Myocyte (in vitro differentiated cells): ENCODE measurements at regions not wholly inside any gene's neighbourhood (a gene's known extent, or its start where the extent isn't known, plus 50 kb on each side); places are given as distances from the start of the nearest gene placed in this dataset.

Experiments
- DNase-seq: peaks from one replicate; pipeline ENCODE4 v3.0.0-alpha.2; 2012; ENCODE audit warnings: low read depth

DNA sequence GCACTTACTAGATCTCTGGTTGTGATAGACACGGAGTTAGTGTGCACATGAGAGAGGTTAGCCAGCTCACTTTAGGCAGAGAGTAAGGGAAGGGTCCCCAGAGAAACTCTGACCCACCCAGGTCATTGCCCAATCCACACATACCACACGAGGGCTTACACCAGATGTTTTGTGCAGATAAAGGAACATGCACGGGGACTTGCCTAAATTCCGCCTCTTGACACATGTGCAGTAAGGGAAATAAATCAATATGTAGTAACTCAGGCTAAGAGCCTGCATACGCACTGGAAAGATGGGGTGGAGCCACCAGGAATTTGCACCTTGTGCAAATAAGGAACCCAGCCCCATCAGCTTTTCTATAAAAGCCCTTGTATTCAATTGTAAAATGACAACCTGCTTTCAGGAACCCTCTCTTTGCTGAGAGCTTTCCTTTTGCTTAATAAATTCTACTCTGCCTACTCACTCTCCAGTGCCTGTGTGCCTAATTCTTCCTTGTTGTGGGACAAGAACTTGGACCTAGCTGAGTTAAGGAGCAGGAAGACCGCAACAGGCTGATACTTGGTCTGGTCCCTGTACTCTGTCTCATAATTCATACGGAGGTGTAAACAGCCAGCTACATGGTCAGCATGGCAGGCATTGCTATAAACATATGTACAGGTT is 120.2 kb downstream of the EMP1 start:
- no peak for DNase-seq

DNA sequence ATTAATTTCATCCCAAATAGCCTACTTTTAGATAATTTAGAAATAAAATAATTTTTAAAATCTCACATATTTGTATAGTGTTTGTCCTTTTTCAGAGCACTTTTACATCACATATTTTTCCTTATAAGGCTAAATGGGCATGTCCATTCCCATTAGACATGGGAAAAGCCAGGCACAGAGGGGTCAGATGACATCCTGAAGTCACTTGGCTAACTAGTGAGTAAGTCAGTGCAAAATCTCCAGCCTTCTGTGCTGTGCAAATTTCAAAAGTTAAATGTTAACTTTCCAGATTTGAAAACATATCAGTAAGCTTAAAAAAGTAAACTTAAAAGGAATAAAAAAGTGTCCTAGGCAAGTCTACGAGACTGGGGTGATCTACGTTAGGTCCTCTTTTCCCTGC is 117.4 kb downstream of the EMP1 start:
- no peak for DNase-seq

DNA sequence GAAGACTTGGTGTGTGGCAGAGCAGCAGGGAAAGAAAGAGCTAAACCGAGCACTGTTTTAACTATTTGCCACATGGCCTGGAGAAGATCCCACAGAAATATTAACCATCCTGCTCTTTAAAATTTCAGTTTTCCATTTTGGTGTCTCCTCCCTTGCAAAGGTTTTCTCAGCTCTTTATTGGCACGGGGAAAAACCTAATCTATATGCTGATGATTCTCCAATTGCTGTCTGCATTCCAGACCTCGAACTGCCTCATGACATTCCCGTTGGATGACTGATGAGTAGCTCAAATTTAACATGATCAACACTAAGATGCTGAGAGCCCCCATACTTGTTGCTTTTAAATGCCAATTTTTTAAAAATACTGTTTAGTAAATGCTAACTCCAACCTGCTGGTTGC is 115.0 kb downstream of the EMP1 start:
- DNase-seq = no peak

DNA sequence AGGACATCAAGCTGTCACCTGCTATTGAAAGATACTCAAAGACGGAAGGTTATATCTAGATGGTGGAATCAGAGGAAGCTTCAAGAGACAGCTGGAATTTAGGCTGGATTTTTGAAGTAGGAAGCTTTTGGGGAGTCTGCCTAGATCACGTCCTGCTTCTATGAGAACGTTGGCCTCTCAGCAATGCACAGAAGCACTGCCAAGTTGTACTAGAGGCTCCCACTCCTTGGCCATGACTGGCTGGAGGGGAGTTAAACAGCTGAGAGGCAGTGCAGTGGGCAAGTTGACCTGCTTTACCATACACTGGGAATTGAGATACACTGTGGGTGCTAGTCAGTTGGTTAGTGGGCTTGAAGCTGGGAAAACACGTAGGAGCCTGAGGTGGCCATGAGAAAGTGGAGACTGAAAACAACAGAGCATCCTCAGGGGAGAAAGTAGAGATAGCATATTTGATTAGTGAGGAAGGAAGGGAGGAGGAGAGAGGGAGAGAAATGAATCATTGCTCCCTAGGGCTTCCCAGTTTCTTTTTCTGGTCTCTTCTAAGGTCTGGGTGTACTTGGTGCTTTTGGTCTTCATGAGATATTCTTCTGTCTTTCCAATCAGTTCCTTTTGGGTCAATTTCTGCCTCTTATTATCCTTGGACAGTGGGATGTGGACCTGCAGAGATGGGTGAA is 110.8 kb downstream of the EMP1 start:
- DNase-seq = no peak

DNA sequence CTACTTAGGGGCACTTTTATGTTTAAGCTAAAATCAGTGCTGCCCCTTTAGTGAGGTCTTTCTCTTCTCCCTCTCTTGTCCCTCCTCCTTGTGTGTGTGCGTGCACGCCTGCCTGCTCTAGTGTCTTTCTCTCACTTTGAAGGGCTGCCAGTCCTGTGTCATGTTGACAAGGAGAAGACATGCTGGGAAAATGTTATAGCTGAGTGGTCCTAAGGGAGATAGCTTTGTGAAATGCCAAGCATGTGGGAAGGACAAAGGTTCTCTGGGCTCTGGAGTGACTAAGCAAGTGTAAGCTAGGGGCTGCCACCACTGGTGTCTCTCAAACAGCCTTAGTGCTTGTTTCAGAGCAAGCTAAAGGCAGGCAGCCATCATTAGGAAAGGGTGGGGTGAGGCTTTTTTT is 108.4 kb downstream of the EMP1 start:
- DNase-seq = no peak

DNA sequence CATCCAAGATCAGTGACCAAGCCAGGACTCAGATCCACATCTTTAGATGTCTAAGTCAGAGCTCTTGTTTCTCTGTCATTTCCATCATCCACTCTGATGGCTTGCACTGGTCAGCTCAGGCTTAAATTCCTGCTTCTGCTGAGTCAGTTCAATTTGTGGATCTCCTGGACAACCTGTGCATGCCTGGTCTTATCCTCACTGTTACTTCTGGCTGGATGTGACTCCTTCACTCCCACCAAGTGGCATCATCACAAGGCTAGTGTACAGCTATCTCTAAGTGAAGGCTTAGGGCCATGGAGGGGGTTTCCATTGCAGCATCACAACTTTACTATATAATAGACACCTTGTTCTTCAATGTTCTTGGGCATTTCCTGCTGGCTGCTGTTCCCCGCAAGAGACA is 102.9 kb downstream of the EMP1 start:
- DNase-seq = no peak

DNA sequence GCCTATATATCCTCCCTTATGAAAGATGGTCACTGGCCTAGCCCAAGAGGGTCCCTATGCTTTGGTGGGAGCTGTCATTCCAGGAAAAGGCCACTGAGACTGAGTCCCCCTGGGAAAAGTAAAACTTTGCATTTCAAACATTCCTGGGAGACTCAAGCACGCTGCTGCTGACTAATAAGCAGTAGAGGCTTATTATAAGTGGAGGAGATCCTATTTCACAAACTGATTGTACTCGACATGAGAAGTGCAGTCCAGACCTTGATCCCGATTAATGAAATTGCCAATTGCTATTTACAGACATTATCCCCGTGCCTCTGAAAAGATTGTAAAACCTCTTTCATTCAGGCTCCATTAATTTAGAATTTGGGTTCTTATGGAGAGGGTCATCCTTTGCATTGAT is 96.6 kb downstream of the EMP1 start:
- peak; percentile 8 for DNase-seq

DNA sequence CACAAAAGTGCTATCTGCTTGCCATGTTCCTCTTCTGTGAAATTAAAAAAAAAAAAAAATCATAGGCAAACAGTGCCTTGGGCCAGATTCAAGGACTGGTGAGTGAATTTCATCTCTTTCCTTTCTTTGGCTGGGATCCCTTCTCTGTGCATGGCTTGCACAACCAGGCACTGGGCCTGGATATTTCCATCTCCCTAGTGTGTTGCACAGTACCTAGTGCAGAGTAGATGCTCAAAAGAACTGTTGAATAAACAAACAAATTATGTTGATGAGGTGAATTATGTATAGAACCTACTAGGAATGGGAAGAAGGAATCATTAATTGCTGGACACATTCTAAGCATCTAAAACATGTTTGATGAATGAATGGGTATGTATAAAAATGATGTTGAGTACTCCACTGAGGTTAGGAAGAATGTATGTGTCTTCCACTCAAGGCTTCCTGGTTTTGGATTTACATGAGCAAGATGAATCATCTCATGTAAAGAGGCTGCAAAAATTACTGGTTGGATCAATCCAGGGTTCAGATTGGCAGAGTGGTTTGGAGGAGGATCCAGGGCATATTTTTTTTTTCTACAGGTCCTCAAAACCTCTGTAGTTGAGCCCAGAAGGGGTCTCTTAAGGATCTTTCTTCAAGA is 93.2 kb downstream of the EMP1 start:
- no peak for DNase-seq

DNA sequence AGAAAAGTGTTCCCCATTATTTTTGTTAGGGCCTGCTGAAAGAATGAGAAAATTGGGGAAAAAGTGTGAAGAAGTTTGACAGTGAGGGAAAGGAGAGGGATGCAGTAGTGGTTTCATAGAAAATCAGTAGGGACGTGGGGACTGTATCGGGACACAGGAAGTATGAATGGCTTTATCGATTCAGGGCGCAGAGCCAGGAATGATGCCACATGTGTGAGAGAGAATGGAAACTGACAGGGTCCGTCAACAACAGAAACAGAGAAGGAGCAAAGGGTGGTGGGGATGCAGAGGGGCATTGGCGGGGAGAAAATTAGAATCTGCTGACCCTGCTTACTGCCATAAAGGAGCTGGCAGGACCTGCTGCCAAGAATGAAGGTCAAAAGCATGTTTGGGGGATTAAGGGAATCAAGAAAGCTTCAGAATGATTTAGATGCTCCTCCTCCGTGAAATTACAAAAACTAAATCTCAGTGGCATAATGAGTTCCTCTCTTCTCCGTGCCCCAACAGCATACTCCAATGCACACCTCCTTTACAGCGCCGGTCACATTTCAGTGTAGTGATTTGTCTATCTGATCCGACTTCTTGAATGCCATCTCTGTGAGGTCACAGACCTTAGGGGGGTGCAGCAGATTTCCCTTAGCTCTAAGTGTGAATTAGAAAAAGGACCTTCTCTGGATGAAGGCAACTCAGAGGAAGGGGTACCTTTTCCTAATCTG is 92.6 kb downstream of the EMP1 start:
- DNase-seq = no peak

DNA sequence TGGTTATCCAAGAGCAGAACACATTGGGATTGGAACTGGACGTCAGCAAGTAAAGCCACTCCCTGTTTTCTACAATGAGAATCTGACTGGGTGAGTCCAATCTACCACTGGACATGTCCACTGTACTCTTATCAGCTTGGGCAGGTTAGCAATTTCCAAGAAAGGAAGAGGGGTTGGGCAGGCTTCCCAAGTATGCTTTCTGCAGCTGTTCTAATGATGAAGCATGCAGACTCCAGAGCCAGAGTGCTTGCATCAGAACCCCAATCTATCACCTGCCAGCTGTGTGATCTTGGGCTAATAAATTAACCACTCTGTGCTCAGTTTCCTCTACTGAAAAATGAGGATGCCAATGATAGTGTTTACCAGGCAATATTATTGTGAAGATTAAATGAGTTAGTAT is 92.0 kb downstream of the EMP1 start:
- peak; percentile 83 for DNase-seq

DNA sequence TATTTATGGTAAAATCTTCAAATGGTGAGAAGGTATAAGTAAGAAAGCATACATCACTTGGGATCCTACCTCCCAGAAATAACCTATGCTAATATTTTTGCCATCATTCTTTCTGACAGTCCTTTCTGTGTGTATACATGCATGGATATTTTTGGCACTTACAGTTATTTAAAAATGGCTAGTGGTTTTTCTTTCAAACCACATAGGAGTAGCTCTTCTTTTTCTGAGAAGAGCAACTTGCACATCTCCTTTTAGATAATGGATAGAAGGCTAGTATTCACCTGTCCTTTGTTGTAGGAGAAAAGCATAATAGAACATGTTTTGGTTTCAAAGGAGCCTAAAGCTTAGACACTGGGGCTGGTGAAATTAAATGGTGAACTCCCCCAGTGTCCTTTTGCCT is 87.3 kb downstream of the EMP1 start:
- no peak for DNase-seq

DNA sequence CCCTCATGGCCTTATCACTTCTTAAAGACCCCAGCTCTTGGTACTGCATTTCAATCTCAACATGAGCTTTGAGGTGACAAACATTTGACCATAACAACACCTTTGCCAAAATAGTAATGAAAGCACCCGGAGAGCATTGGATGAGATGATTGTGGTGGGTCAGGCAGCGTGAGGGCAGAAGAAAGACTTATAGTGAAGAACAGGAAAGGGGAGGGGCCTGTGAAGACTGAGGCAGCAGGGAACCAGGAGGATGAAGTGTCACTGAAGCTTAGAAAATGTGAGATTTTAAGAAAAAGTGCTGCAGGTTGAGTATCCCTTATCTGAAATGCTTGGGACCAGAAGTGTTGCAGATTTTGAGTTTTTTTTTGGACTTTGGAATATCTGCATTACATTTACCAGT is 86.3 kb downstream of the EMP1 start:
- no peak for DNase-seq

DNA sequence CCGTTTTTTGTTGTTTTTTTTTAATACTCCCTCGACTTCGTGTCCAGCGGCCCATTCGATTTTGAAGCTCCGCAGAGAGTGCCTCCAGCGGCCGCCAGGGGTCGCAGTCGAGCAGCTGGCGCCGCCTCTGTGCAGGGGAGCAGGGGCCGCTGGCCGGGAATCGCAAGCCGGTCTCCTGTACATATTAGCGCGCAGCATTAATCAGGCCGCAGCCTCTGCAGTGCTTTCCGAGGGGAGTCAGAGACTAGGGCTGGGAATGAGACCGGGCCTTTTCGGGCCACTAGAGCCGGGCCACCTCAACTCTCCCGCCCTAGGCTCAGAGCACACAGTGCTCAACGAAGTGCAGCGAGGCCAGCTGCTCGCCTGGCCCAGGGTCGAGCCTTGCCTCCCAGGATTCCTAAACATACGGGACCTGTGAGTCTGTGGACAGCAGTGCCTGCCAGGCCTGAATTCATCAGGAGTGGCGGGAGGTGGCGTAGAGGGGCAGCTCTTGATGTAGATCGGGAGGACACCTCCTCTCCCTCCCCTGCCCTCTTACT is 81.8 kb downstream of the EMP1 start:
- peak; percentile 67 for DNase-seq

DNA sequence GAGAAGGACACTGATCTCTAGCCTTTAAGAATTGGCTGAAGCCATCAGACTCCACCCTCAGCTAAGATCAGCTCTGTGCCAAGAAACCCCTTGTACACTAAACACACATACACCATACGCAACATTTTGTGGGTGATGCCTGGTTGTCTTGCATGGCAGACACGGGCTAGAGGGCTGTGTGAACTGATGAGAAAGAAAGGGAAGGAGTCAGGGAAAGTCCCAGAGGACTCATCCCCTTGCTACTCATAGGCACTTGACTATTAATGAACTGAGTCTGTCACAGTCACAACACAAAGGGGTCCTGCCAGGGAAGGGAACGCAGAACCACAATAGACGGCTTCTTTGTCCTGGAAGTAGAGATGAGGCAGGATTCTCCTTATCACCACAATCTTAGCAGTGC is 80.8 kb downstream of the EMP1 start:
- no peak for DNase-seq

DNA sequence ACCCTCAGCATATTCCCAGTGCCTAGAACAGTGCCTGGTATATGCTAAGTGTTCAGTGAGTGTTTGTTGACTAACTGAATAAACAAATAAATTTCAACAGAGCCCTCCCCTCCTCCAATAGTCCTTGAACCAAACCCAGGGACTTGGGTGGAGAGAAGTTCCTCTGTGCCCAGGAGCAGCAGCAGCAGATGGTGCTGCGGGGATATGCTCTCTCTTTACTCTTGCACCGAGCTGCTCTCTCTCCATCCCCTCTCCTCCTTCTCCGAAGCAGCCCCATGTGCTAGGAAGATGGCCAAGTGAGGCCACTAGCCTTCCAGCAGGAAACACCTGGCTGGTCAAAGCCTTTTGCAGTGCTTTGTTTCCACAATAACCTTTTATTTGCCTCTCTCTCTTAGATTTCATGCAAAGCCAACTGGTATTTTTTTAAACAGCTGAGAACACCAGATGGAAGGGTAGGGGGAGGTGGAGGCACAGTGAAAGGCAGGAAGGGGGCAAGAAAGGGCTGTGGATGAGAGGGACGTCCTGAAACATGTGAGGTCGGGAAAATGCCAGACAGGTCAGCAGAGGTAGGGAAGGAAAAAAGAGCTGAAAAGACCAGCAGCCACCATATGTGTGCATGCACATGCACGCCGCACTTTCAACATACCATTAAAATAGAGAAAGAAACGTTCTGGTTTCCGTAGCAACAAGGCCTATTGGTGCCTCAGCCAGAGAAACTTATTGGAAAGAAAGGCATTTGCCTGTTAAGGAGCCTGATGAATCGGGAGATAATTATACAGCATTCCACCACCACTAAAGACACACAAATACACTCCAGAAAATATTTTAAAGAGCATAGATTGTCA is 78.9 kb downstream of the EMP1 start:
- DNase-seq = no peak

DNA sequence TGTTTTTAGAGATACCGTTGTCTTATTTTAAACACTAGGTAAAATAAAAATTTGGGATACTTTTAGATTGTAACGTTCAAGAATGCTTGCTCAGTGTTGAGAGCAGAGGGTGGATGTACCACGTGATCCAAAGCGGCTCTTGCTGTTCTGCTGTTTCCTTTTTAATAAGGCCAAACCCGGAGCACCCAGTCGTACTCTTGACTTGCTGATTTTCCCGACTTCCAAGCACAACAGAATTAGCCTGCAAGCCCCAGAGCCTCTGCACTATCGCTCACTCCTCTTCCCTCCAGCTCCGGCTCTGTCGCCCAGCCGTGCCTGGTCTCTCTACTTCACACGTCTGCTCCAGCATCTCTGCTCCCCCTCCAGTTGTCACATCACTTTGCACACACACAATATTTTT is 77.3 kb downstream of the EMP1 start:
- no peak for DNase-seq

DNA sequence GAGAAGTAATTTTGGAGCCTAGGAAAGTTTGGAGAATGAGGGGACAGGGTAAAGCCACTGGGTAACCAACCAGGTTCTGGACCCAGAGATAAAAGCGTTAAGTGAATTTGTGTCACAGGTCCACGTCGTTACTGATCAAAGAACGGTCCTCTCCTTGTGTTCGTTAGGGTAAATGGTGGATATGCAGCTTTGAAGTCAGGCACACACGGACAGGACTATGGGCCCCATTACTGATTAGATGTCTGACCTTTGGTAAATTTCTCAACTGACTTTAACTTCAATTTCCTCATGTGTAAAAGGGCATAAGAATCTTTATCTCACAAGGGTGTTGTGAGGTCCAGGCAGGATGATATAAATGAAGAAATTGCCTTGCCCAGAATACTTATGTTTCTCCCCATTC is 76.6 kb downstream of the EMP1 start:
- DNase-seq = no peak

DNA sequence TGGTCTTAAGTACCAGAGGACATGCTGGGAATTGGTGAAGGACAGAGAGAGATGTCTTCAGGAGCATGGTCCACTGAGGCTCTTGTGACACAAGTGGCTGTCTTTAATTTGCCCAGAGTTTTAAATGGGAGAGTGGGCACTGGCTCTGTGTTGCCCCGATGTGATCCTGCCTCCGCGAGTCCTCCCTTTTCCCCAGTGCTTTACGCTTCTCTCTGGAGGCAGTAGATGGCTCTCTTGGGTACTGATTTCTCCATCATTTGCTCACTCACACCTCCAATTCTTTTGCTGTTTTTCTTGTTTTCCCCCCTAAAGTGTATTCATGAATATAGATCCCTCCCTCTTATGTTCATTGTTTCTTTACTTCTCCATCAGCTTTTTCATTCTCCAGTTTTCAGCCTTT is 74.3 kb downstream of the EMP1 start:
- no peak for DNase-seq
